ENCODE measurements at regions not wholly inside any gene's neighbourhood (a gene's known extent, or its start where the extent isn't known, plus 50 kb on each side); places are given as distances from the start of the nearest gene placed in this dataset.

GRCh38 chr16:86285938-86286921 lies 224.1 kb upstream of the FOXF1 start:
- Histone ChIP-seq H3K9ac (ENCODE audit: low read depth, low read length) (no peak overlapping the region), H3K4me1 (ENCODE audit: control insufficient read depth, insufficient read depth, low read length) (peaks cover 17% of the 10 kb centered on the region), H3K27me3 (ENCODE audit: control insufficient read depth, insufficient read depth, low read length) (peaks cover 71% of the 10 kb centered on the region), H3K9me3 (ENCODE audit: control insufficient read depth, insufficient read depth, low read length) (no peaks in the 10 kb centered on the region), H3K4me3 (ENCODE audit: low read depth, low read length) (peak overlapping the region; percentile 66), H3K36me3 (ENCODE audit: control insufficient read depth, insufficient read depth, low read length) (no peaks in the 10 kb centered on the region)

GRCh38 chr16:86286991-86287663 lies 223.2 kb upstream of the FOXF1 start:
- Histone ChIP-seq H3K27me3 (ENCODE audit: control insufficient read depth, insufficient read depth, low read length) (peaks cover 76% of the 10 kb centered on the region), H3K4me3 (ENCODE audit: low read depth, low read length) (peak overlapping the region; percentile 66), H3K9ac (ENCODE audit: low read depth, low read length) (no peak overlapping the region)

GRCh38 chr16:86287664-86288201 lies 222.6 kb upstream of the FOXF1 start:
- Histone ChIP-seq H3K27me3 (ENCODE audit: control insufficient read depth, insufficient read depth, low read length) (peaks cover 82% of the 10 kb centered on the region), H3K4me3 (ENCODE audit: low read depth, low read length) (peak overlapping the region; percentile 66), H3K4me1 (ENCODE audit: control insufficient read depth, insufficient read depth, low read length) (peaks cover 14% of the 10 kb centered on the region), H3K9me3 (ENCODE audit: control insufficient read depth, insufficient read depth, low read length) (no peaks in the 10 kb centered on the region), H3K9ac (ENCODE audit: low read depth, low read length) (no peak overlapping the region), H3K36me3 (ENCODE audit: control insufficient read depth, insufficient read depth, low read length) (no peaks in the 10 kb centered on the region)

More at GRCh38 chr16:86286991-86287663, 223.2 kb upstream of the FOXF1 start:
- Histone ChIP-seq H3K36me3 (ENCODE audit: control insufficient read depth, insufficient read depth, low read length) (no peaks in the 10 kb centered on the region), H3K9me3 (ENCODE audit: control insufficient read depth, insufficient read depth, low read length) (no peaks in the 10 kb centered on the region), H3K4me1 (ENCODE audit: control insufficient read depth, insufficient read depth, low read length) (peaks cover 14% of the 10 kb centered on the region)

- Histone ChIP-seq H3K9ac (ENCODE audit: low read depth, low read length) (no peak overlapping the region), H3K36me3 (ENCODE audit: control insufficient read depth, insufficient read depth, low read length) (no peaks in the 10 kb centered on the region), H3K9me3 (ENCODE audit: control insufficient read depth, insufficient read depth, low read length) (no peaks in the 10 kb centered on the region), H3K4me1 (ENCODE audit: control insufficient read depth, insufficient read depth, low read length) (peaks cover 14% of the 10 kb centered on the region), H3K4me3 (ENCODE audit: low read depth, low read length) (peak overlapping the region; percentile 9), H3K27me3 (ENCODE audit: control insufficient read depth, insufficient read depth, low read length) (peaks cover 81% of the 10 kb centered on the region)
Observed at GRCh38 chr16:86288716-86289294, 221.5 kb upstream of the FOXF1 start.

- Histone ChIP-seq H3K27me3 (ENCODE audit: control insufficient read depth, insufficient read depth, low read length) (peaks cover 77% of the 10 kb centered on the region), H3K9ac (ENCODE audit: low read depth, low read length) (no peak overlapping the region)
Observed at GRCh38 chr16:86289304-86289703, 221.0 kb upstream of the FOXF1 start.

GRCh38 chr16:86289907-86290306 lies 220.4 kb upstream of the FOXF1 start:
- Histone ChIP-seq H3K4me1 (ENCODE audit: control insufficient read depth, insufficient read depth, low read length) (peaks cover 8% of the 10 kb centered on the region), H3K9ac (ENCODE audit: low read depth, low read length) (no peak overlapping the region), H3K27me3 (ENCODE audit: control insufficient read depth, insufficient read depth, low read length) (peaks cover 71% of the 10 kb centered on the region), H3K36me3 (ENCODE audit: control insufficient read depth, insufficient read depth, low read length) (no peaks in the 10 kb centered on the region), H3K9me3 (ENCODE audit: control insufficient read depth, insufficient read depth, low read length) (no peaks in the 10 kb centered on the region), H3K4me3 (ENCODE audit: low read depth, low read length) (no peak overlapping the region)

More at GRCh38 chr16:86289304-86289703, 221.0 kb upstream of the FOXF1 start:
- Histone ChIP-seq H3K9me3 (ENCODE audit: control insufficient read depth, insufficient read depth, low read length) (no peaks in the 10 kb centered on the region), H3K4me3 (ENCODE audit: low read depth, low read length) (peak overlapping the region; percentile 9), H3K36me3 (ENCODE audit: control insufficient read depth, insufficient read depth, low read length) (no peaks in the 10 kb centered on the region), H3K4me1 (ENCODE audit: control insufficient read depth, insufficient read depth, low read length) (peaks cover 12% of the 10 kb centered on the region)

- Histone ChIP-seq H3K4me3 (ENCODE audit: low read depth, low read length) (no peak overlapping the region), H3K9ac (ENCODE audit: low read depth, low read length) (no peak overlapping the region), H3K4me1 (ENCODE audit: control insufficient read depth, insufficient read depth, low read length) (peaks cover 3% of the 10 kb centered on the region), H3K9me3 (ENCODE audit: control insufficient read depth, insufficient read depth, low read length) (no peaks in the 10 kb centered on the region), H3K36me3 (ENCODE audit: control insufficient read depth, insufficient read depth, low read length) (no peaks in the 10 kb centered on the region), H3K27me3 (ENCODE audit: control insufficient read depth, insufficient read depth, low read length) (peaks cover 59% of the 10 kb centered on the region)
Observed at GRCh38 chr16:86291491-86291890, 218.8 kb upstream of the FOXF1 start.

- Histone ChIP-seq H3K4me1 (ENCODE audit: control insufficient read depth, insufficient read depth, low read length) (peaks cover 3% of the 10 kb centered on the region), H3K4me3 (ENCODE audit: low read depth, low read length) (no peak overlapping the region), H3K9me3 (ENCODE audit: control insufficient read depth, insufficient read depth, low read length) (no peaks in the 10 kb centered on the region), H3K9ac (ENCODE audit: low read depth, low read length) (no peak overlapping the region), H3K27me3 (ENCODE audit: control insufficient read depth, insufficient read depth, low read length) (peaks cover 60% of the 10 kb centered on the region), H3K36me3 (ENCODE audit: control insufficient read depth, insufficient read depth, low read length) (no peaks in the 10 kb centered on the region)
Observed at GRCh38 chr16:86292171-86292775, 218.1 kb upstream of the FOXF1 start.

GRCh38 chr16:86292942-86293341 lies 217.4 kb upstream of the FOXF1 start:
- peaks cover 3% of the 10 kb centered on the region for H3K4me1 ChIP-seq (ENCODE audit: control insufficient read depth, insufficient read depth, low read length)
- H3K9me3 ChIP-seq (ENCODE audit: control insufficient read depth, insufficient read depth, low read length): no peaks in the 10 kb centered on the region
- H3K27me3 ChIP-seq (ENCODE audit: control insufficient read depth, insufficient read depth, low read length): peaks cover 57% of the 10 kb centered on the region
- no peak overlapping the region for H3K4me3 ChIP-seq (ENCODE audit: low read depth, low read length)
- no peak overlapping the region for H3K9ac ChIP-seq (ENCODE audit: low read depth, low read length)
- no peaks in the 10 kb centered on the region for H3K36me3 ChIP-seq (ENCODE audit: control insufficient read depth, insufficient read depth, low read length)

- Histone ChIP-seq H3K4me3 (ENCODE audit: low read depth, low read length) (no peak overlapping the region), H3K27me3 (ENCODE audit: control insufficient read depth, insufficient read depth, low read length) (peaks cover 47% of the 10 kb centered on the region), H3K9ac (ENCODE audit: low read depth, low read length) (no peak overlapping the region), H3K36me3 (ENCODE audit: control insufficient read depth, insufficient read depth, low read length) (no peaks in the 10 kb centered on the region), H3K4me1 (ENCODE audit: control insufficient read depth, insufficient read depth, low read length) (peaks cover 3% of the 10 kb centered on the region), H3K9me3 (ENCODE audit: control insufficient read depth, insufficient read depth, low read length) (no peaks in the 10 kb centered on the region)
Observed at GRCh38 chr16:86293906-86294305, 216.4 kb upstream of the FOXF1 start.

- no peaks in the 10 kb centered on the region for H3K4me1 ChIP-seq (ENCODE audit: control insufficient read depth, insufficient read depth, low read length)
- H3K4me3 ChIP-seq (ENCODE audit: low read depth, low read length): no peak overlapping the region
- no peaks in the 10 kb centered on the region for H3K36me3 ChIP-seq (ENCODE audit: control insufficient read depth, insufficient read depth, low read length)
- peaks cover 40% of the 10 kb centered on the region for H3K27me3 ChIP-seq (ENCODE audit: control insufficient read depth, insufficient read depth, low read length)
- no peaks in the 10 kb centered on the region for H3K9me3 ChIP-seq (ENCODE audit: control insufficient read depth, insufficient read depth, low read length)
- no peak overlapping the region for H3K9ac ChIP-seq (ENCODE audit: low read depth, low read length)
Observed at GRCh38 chr16:86294535-86295196, 215.7 kb upstream of the FOXF1 start.
